Activated naive CD8-positive, alpha-beta T cell (primary cell): ENCODE measurements at regions not wholly inside any gene's neighbourhood (a gene's known extent, or its start where the extent isn't known, plus 50 kb on each side); places are given as distances from the start of the nearest gene placed in this dataset.

Experiments used
- H3K27ac Mint-ChIP-seq: one replicate; pipeline ENCODE4 v1.8.0; 2021; ENCODE audit warnings: mixed read lengths
- H3K27me3 Mint-ChIP-seq: one replicate; pipeline ENCODE4 v1.8.0; 2021; ENCODE audit warnings: mixed read lengths
- H3K36me3 Mint-ChIP-seq: one replicate; pipeline ENCODE4 v1.8.0; 2021; ENCODE audit warnings: mixed read lengths
- H3K4me1 Mint-ChIP-seq: one replicate; pipeline ENCODE4 v1.8.0; 2021; ENCODE audit warnings: low read depth, mixed read lengths
- H3K4me3 Mint-ChIP-seq: one replicate; pipeline ENCODE4 v1.8.0; 2021; ENCODE audit warnings: mild to moderate bottlenecking, mixed read lengths
- H3K9me3 Mint-ChIP-seq: one replicate; pipeline ENCODE4 v1.8.0; 2021; ENCODE audit warnings: low read depth, mixed read lengths

DNA sequence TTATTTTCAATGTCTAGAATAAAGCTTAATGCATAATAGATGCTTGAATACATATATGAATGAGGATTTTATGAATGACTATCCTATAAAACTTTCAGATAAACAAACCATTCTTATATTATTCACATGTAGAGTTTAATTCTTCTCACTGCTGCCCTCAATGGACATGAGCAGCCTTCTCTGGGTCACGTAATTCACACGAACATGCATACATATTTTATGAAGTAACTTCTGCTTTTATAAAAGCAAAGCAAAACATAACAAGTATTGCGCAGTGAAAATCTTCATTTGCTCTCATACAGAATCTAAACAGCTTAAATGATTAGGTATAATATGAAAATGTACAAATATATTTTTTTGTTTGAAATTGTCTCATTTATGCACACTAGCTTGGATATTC is 116.7 kb downstream of the TMA16 start:
- Mint-ChIP-seq H3K4me1 (peaks cover 6% of the 10 kb centered on the region), H3K4me3 (no peak overlapping the region), H3K36me3 (peaks cover 3% of the 10 kb centered on the region), H3K9me3 (no peaks in the 10 kb centered on the region), H3K27ac (no peak overlapping the region), H3K27me3 (peaks cover 5% of the 10 kb centered on the region)

DNA sequence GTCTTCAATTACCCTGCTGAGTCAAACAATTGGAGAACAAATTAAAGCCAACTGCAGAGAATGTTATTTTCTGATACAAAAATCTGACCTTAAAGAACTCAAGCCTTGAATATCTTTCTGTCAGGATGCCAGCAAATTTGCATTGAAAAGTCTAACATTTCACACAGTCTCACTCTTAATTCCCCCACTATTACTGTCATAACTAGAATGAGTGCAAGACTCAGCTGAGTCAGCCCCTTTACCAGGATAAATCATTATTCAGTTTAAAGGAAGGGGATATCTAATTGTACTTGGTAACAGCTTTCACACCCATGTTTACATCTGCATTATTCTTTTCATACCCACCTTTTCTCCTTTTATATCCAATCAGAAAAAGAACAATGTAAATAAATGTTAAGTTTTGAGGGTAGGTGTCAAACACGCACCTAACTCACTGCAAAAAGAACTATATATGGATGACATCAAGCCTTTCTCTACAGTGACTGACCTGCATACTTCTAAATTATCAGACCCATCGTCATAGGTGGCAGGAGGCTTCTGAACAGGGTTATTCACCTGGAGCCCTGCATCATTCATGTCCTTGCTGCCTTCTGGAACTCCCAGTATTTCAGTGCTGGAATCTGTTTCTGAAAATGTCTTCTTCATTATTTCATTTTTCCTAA is 117.4 kb downstream of the TMA16 start:
- no peaks in the 10 kb centered on the region for H3K9me3 Mint-ChIP-seq
- H3K4me1 Mint-ChIP-seq: peaks cover 5% of the 10 kb centered on the region
- H3K27me3 Mint-ChIP-seq: peaks cover 5% of the 10 kb centered on the region
- peaks cover 3% of the 10 kb centered on the region for H3K36me3 Mint-ChIP-seq
- no peak overlapping the region for H3K27ac Mint-ChIP-seq
- no peak overlapping the region for H3K4me3 Mint-ChIP-seq

DNA sequence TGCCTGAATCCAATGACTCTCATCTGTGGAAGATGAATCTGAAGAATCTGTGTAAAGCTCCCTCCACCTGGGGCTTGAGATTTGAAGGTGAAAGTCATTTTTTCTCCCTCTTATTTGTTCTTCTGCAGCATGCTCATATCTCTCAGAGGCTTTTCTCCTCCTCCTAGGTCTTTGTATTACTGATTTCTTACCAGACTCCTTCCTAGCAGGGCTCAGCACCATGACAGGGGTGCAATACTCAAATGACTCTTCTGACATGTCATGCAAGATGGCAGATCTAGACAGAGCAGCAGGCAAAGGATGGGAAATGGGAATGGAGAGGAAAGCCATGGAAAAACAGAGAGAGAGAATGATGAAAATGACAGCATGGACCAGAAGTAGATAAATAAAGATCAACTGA is 118.3 kb downstream of the TMA16 start:
- no peak overlapping the region for H3K4me3 Mint-ChIP-seq

DNA sequence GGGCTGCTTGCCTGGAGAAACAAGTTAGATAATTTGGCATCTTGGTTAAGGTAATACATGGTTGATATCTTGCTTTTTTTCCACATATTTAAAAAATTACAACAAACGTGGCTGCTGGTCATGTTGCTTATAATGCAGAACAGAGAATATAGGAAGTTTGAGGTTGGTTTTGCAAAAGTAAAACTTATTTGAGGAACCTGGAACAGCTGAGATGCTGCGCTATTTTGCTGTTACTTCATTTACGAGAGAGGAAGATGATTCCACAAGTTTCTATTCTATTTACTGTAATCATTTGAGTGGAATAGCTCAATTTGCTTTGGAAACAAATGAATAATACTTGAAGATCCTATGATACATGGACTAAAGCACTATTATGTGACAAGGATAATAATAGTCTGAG is 118.9 kb downstream of the TMA16 start:
- Mint-ChIP-seq H3K27me3 (peaks cover 5% of the 10 kb centered on the region), H3K36me3 (peaks cover 3% of the 10 kb centered on the region), H3K27ac (no peak overlapping the region), H3K9me3 (no peaks in the 10 kb centered on the region), H3K4me3 (no peak overlapping the region), H3K4me1 (no peaks in the 10 kb centered on the region)

More for the DNA sequence above, 118.3 kb downstream of the TMA16 start:
- Mint-ChIP-seq H3K36me3 (peaks cover 3% of the 10 kb centered on the region), H3K9me3 (no peaks in the 10 kb centered on the region), H3K4me1 (peaks cover 2% of the 10 kb centered on the region), H3K27ac (no peak overlapping the region), H3K27me3 (peaks cover 5% of the 10 kb centered on the region)

DNA sequence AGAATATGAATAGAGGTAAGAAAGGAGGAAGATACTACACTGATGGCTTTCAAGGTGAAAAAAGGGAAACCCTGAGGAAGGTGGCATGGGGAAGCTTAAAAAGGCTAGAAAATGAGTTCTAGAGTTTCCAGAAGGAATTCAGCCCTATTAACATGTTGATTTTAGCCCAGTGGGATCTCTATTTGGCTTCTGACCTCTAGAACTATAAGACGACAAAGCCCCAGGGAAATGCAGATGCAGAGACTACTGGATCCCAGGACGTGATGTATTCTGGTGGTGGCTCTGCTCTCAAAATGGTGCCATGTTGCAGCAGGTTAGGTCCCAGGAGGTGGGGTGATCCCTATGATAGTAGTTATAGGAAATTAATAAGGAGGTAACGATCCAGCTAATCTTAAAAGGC is 120.4 kb downstream of the TMA16 start:
- no peak overlapping the region for H3K4me3 Mint-ChIP-seq
- H3K9me3 Mint-ChIP-seq: no peaks in the 10 kb centered on the region
- H3K27me3 Mint-ChIP-seq: peaks cover 4% of the 10 kb centered on the region
- H3K36me3 Mint-ChIP-seq: peaks cover 3% of the 10 kb centered on the region
- no peaks in the 10 kb centered on the region for H3K4me1 Mint-ChIP-seq
- no peak overlapping the region for H3K27ac Mint-ChIP-seq

DNA sequence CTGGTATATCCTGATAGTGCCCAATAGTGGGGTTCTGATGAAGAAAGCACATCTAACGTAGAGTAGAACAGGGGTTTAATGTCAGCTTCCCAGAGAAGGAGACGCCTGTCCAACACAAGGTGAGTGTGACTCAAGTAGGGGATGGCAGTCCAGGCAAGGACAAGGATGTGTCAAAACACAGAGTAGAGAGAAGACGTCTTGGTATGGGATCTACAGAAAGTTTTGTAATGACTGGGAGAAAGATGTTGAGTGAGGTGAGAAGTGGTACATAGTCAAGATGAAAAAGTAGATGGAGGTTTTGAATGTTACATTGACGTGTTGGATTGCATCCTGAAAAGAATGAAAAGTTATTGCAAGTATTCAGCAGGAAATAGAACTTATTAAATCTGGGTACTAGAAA is 124.4 kb downstream of the TMA16 start:
- H3K27ac Mint-ChIP-seq: no peak overlapping the region
- no peak overlapping the region for H3K4me3 Mint-ChIP-seq
- H3K36me3 Mint-ChIP-seq: peaks cover 3% of the 10 kb centered on the region
- no peaks in the 10 kb centered on the region for H3K9me3 Mint-ChIP-seq
- peaks cover 5% of the 10 kb centered on the region for H3K4me1 Mint-ChIP-seq
- H3K27me3 Mint-ChIP-seq: no peaks in the 10 kb centered on the region

DNA sequence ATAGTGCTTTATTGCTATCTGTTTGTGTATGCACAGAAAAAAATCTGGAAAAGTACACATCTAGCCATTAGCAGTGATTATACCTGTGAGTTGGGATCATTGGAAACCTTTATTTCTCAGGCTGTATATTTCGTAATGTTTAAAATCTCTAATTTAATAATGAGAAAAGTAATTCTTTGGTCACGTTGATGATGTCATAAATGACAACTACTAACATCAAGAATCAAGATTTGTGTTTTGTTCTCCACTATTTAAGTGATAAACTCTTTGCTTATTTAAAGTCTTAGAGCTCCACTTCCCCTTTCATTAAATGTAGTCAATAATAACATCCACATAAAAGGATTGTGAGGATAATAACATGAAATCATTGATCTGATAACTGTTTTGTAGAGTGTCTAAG is 126.2 kb downstream of the TMA16 start:
- Mint-ChIP-seq H3K27ac (no peak overlapping the region), H3K4me1 (peaks cover 24% of the 10 kb centered on the region), H3K36me3 (no peaks in the 10 kb centered on the region), H3K9me3 (no peaks in the 10 kb centered on the region), H3K27me3 (no peaks in the 10 kb centered on the region), H3K4me3 (no peak overlapping the region)

DNA sequence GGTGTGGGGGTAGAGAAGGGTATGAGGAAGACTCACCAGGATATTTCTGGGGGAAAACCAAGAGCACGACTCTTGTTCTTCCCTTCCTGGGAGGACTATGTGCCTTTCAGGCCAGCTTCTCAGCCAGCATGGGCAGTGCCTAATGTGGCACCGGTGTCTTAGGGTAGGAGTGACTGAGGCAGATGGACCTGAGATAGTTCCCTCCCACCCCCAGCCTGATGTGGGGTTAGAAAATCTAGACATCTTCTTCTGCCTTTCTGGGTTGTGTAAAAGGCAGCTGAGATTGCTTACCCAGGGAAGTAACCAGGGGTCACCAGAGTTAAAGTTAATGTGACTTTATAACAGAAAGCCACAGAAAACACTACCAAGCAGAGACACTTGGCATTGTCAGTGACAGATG is 127.3 kb downstream of the TMA16 start:
- no peak overlapping the region for H3K27ac Mint-ChIP-seq
- H3K27me3 Mint-ChIP-seq: no peaks in the 10 kb centered on the region
- H3K36me3 Mint-ChIP-seq: no peaks in the 10 kb centered on the region
- H3K4me3 Mint-ChIP-seq: no peak overlapping the region
- no peaks in the 10 kb centered on the region for H3K9me3 Mint-ChIP-seq
- H3K4me1 Mint-ChIP-seq: peaks cover 26% of the 10 kb centered on the region

DNA sequence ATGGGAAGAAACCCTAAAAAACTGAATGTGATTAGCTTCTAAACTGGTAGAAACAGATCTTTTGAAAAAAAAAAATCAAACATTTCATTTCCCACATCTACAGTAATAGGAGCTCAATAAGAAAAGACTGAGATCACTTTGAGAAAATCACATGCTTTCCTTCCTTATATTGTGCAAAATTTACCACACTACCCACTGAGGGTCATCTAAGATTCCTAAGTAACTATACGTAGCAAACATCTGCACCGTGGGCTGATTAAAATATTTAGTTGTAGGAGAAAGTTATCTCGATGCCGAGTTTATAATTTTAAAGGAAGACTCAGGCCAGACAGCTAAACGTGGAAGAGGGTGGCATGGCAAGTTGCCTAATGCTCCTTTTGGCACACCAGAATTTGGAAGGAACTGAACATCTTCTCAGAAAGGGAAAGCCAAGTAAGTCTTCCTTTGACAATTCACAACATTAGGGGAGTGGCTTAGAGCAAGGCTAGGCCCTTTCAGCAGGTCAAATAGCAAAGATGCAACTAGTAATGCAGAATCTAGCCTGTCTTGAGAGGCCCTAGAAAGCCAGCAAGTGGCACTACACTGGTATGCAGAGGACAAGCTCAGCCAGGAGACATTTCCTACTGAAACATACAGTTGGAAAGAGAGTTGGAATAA is 128.0 kb downstream of the TMA16 start:
- H3K4me1 Mint-ChIP-seq: peaks cover 26% of the 10 kb centered on the region
- no peak overlapping the region for H3K4me3 Mint-ChIP-seq
- no peaks in the 10 kb centered on the region for H3K27me3 Mint-ChIP-seq
- no peaks in the 10 kb centered on the region for H3K9me3 Mint-ChIP-seq
- H3K27ac Mint-ChIP-seq: no peak overlapping the region
- no peaks in the 10 kb centered on the region for H3K36me3 Mint-ChIP-seq

DNA sequence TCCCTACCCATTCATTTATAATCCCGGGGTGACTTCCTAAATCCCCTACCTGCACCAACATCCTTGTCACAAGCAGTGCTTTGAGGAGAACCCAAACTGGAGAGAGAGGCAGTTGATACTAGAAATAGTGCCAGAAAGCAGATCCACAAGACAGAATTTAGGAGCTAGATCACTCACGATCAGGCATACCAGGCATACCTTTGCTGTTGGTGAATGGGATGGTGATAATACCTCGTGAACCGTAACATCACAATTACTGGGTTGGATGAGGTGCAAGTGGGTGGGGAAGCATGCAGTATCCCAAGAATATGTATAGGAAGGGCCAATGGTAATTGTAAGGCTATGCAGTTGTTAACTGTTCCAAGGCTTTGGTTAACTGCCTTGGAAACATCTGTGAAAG is 129.3 kb downstream of the TMA16 start:
- Mint-ChIP-seq H3K9me3 (peaks cover 5% of the 10 kb centered on the region), H3K27ac (no peak overlapping the region), H3K4me3 (no peak overlapping the region), H3K27me3 (peaks cover 2% of the 10 kb centered on the region), H3K36me3 (peaks cover 2% of the 10 kb centered on the region), H3K4me1 (peaks cover 26% of the 10 kb centered on the region)

DNA sequence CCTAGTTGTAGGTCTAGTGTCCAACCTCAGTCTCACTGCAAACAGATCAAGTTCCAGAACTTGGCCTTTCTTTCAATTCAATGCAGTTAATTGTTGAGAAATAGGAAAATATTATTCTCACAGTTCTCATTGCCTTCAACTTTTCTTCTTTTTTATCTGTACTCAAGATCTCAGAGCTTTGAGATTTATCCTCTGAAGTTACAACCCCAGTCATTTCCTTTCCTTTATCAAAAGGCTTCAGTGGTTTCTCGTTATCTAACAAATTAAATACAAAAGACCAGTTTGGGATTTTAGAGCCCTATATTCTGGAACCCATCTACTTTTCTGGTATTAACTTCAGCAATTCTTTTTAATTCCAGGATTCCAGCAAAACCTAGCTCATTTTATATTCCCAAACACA is 130.2 kb downstream of the TMA16 start:
- peaks cover 5% of the 10 kb centered on the region for H3K9me3 Mint-ChIP-seq
- H3K27ac Mint-ChIP-seq: no peak overlapping the region
- peaks cover 2% of the 10 kb centered on the region for H3K36me3 Mint-ChIP-seq
- H3K27me3 Mint-ChIP-seq: peaks cover 2% of the 10 kb centered on the region
- peak overlapping the region; percentile 48 for H3K4me3 Mint-ChIP-seq
- H3K4me1 Mint-ChIP-seq: peaks cover 26% of the 10 kb centered on the region

DNA sequence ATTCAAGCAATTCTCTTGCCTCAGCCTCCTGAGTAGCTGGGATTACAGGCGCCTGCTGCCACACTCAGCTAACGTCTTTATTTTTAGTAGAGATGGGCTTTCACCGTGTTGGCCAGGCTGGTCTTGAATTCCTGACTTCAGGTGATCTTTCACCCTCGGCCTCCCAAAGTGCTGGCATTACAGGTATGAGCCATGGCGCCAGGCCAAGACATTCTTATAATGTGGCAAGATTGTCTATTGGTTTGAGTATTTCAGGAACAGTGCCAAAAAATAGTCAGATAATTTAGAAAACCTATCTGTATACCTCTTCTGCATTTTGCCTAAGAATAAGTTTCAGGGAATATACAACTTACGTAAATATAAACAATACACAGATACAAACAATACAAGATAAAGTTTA is 136.8 kb downstream of the TMA16 start:
- Mint-ChIP-seq H3K27ac (no peak overlapping the region), H3K9me3 (peaks cover 5% of the 10 kb centered on the region), H3K4me3 (no peak overlapping the region), H3K27me3 (peaks cover 2% of the 10 kb centered on the region), H3K4me1 (no peaks in the 10 kb centered on the region), H3K36me3 (peaks cover 5% of the 10 kb centered on the region)

DNA sequence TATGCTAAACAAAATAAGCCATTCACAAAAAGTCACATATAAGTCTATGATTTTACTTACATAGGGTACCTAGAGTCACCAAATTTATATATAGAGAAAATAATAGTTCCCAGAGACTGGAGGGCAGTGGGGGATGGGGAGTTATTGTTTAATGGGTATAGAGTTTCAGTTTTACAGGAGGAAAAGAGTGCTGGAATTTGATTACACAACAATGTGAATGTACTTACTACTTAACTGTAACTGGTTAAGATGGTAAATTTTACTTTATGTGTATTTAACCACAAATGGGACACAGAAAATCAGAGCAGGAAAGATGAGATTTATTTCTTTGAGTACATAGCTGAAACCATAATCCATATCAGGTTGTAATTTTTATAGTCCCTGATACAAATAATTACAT is 144.4 kb downstream of the TMA16 start:
- no peaks in the 10 kb centered on the region for H3K9me3 Mint-ChIP-seq
- H3K4me3 Mint-ChIP-seq: no peak overlapping the region
- no peaks in the 10 kb centered on the region for H3K4me1 Mint-ChIP-seq
- no peaks in the 10 kb centered on the region for H3K36me3 Mint-ChIP-seq
- no peak overlapping the region for H3K27ac Mint-ChIP-seq
- H3K27me3 Mint-ChIP-seq: peaks cover 1% of the 10 kb centered on the region

DNA sequence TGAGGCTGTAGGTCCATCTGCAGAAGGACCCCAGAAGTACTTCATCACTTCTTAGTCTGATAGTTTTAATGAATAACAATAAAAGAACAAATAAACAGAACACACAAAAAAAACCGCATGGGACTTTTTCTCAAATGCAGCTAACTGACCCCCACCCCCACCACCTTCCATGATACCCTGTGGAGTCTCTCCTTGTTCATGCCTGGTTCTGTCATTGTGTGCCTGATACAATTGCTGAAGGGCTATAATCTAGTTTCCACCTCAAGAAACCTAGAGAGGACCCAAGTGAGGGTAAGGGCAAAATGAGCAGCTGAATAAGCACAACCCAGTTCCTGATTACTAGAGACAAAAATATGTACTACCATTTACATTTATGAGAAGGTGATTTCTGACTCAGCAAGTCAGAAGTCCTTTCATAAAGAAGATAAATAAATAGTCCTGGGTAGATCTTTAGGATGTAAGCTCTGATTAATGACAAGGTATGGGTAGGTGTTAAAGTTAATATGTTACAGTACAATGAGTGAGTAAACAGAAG is 155.1 kb downstream of the TMA16 start:
- peaks cover 8% of the 10 kb centered on the region for H3K36me3 Mint-ChIP-seq
- no peak overlapping the region for H3K4me3 Mint-ChIP-seq
- peaks cover 7% of the 10 kb centered on the region for H3K9me3 Mint-ChIP-seq
- H3K27me3 Mint-ChIP-seq: no peaks in the 10 kb centered on the region
- no peak overlapping the region for H3K27ac Mint-ChIP-seq
- H3K4me1 Mint-ChIP-seq: no peaks in the 10 kb centered on the region

DNA sequence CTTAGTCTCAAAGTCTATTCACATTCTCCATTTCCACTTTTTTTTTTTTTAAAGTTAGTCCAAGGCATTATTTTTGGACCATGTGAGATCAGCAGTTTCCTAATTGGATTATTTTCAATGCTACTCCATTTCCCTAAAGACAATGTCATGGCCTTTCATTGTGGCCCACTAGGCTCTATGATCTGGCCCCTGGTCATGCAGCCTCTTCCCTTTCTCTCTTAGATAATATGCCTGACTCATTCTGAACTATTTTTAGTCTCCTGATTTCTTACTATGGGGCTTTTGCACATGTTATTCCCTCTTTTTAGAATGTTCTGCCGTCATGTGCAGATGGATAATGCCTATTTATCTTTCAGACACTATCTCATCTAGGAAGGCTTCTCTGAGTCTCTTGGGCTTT is 157.3 kb downstream of the TMA16 start:
- Mint-ChIP-seq H3K36me3 (peaks cover 2% of the 10 kb centered on the region), H3K9me3 (peaks cover 9% of the 10 kb centered on the region)

DNA sequence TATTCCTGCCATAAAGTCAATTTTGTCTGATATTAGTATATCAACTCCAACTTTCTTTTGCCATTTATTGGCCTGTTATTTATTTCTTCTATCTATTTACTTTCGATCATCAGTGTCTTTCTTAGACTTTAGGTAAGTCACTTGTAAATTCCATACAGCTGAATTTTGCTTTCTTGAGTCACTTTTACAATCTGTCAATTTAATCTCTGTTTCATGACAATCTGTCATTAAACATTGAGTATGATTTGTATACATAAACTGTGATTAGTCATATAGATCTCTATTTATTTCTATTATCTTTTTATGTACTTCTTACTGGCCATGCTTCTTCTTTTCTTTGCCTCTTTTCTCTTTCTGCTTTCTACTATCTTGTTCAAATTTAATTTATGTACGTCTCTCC is 160.1 kb downstream of the TMA16 start:
- no peaks in the 10 kb centered on the region for H3K27me3 Mint-ChIP-seq
- no peak overlapping the region for H3K27ac Mint-ChIP-seq
- H3K4me1 Mint-ChIP-seq: no peaks in the 10 kb centered on the region

More for the DNA sequence above, 157.3 kb downstream of the TMA16 start:
- no peaks in the 10 kb centered on the region for H3K4me1 Mint-ChIP-seq
- H3K27ac Mint-ChIP-seq: no peak overlapping the region
- no peaks in the 10 kb centered on the region for H3K27me3 Mint-ChIP-seq
- no peak overlapping the region for H3K4me3 Mint-ChIP-seq

More for the DNA sequence above, 160.1 kb downstream of the TMA16 start:
- Mint-ChIP-seq H3K4me3 (no peak overlapping the region), H3K9me3 (peaks cover 11% of the 10 kb centered on the region), H3K36me3 (no peaks in the 10 kb centered on the region)
